Breast epithelium (tissue), 3 donors: ENCODE measurements at regions not wholly inside any gene's neighbourhood (a gene's known extent, or its start where the extent isn't known, plus 50 kb on each side); places are given as distances from the start of the nearest gene placed in this dataset.

ENCODE experiments used
- POLR2A ChIP-seq: fragments of 450-650 bp; IDR thresholded peaks from one replicate; pipeline ENCODE4 v1.6.1; 2016; ENCODE audit warnings: antibody characterized with exemption, mild to moderate bottlenecking, moderate library complexity
- POLR2AphosphoS5 ChIP-seq, 3 donors: sonication (generic); formaldehyde crosslinking; IDR thresholded peaks; one replicate each; pipeline ENCODE4 v1.6.1; 2017; ENCODE audit warnings: antibody characterized with exemption in 3 of 3
- TF ChIP-seq, protein P1 (sequence below), 3 donors: fragments of 450-650 bp; IDR thresholded peaks; one replicate each; pipeline ENCODE4 v1.5.1; 2016 to 2017; ENCODE audit warnings: antibody characterized with exemption in 3 of 3, mild to moderate bottlenecking in 3 of 3, moderate library complexity in 3 of 3

DNA sequence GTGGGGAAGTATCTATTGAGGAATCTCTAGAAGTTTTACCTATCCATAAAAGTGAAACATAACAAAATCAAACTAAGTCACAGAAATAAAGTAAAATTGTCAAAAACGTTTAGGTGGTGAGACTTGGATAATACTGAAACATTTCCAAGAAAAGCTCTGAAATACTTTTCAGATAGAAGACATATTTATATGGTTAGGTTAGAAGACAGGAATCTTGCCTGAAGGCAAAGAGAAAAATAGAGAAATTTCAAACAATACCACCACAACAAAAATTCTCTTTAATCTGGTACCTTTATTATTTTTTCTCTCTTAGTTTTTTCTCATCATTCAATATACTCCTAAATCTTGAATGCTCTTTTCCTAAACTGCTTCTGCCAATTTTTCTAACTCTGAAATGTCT lies 222.7 kb upstream of the PLSCR5 start:
- TF ChIP-seq, protein P1, sequence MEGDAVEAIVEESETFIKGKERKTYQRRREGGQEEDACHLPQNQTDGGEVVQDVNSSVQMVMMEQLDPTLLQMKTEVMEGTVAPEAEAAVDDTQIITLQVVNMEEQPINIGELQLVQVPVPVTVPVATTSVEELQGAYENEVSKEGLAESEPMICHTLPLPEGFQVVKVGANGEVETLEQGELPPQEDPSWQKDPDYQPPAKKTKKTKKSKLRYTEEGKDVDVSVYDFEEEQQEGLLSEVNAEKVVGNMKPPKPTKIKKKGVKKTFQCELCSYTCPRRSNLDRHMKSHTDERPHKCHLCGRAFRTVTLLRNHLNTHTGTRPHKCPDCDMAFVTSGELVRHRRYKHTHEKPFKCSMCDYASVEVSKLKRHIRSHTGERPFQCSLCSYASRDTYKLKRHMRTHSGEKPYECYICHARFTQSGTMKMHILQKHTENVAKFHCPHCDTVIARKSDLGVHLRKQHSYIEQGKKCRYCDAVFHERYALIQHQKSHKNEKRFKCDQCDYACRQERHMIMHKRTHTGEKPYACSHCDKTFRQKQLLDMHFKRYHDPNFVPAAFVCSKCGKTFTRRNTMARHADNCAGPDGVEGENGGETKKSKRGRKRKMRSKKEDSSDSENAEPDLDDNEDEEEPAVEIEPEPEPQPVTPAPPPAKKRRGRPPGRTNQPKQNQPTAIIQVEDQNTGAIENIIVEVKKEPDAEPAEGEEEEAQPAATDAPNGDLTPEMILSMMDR (IDR thresholded peaks at IDR 0.05) = no peak
- TF ChIP-seq POLR2AphosphoS5 (IDR thresholded peaks at IDR 0.05) (no peak), POLR2A (no peak)
